NCI-H510A (cell line): ENCODE measurements at regions not wholly inside any gene's neighbourhood (a gene's known extent, or its start where the extent isn't known, plus 50 kb on each side); places are given as distances from the start of the nearest gene placed in this dataset.

Experiments
- DNase-seq: peaks from one replicate; lab custom pipeline; 2025; lab: John Stamatoyannopoulos, UW

DNA sequence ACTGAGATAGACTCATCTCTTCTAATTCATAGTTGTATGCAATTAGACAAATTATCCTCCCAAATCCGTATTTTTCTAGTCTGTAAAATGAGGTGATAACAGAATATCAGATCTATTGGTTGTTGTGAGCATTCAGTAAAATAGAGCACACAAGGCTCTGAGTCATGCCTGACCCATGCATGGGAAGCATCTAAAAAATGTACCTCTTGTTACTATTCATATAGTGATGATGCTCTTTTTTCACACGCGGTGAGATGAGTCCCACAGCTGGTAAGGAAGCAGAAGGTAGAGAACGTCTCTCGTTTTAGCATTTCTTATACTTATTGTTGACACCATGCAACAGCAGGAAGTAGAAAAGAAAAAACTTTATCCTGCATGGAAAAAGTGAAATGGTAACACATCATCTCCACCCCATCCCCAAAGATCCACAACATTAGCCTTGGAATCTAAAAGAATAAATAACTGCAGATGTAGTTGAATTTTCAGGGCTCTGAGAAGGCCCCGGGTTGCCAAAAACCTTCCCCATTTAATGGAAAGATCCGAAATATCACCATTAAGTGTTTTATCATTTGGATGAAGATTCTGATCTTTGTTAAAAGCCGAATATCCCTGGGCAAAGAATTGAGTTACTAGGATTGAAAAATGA lies 215.6 kb downstream of the TMEM114 start:
- no peak for DNase-seq

DNA sequence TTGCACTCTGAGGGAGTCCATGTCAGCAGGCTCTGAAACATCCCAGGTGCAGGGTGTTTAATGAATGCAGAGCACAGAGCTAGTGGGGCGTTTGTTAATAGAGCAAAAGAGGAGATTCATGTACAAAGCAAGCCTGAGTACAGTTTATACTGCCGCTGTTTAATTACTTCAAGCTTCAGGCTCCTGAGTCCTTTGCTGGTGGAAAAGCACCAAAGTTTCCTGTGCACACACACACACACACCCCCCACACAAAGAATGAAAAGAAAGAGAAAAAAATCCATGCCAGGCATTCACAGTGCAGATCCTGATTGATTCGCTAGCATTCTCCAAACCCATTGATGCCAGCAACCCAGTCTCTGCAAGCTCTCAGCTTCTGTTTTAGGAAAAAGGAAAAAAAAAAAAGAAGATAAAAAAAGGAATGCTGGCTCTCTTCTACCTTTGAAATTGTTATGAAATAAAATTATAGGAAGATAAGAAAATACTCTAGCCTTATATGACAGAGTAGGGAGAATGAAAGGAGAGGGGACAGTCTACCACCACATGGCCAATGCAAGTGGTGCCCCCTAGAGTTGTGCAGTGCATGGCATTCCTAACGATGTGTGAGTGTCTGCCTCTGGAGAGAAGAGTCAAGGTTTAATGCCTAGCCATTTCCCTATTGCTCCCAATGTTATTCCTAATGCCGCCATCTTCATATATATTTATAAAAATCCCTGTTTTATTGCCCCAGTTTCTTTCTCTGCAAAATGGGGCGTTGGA lies 216.5 kb downstream of the TMEM114 start:
- DNase-seq = no peak

DNA sequence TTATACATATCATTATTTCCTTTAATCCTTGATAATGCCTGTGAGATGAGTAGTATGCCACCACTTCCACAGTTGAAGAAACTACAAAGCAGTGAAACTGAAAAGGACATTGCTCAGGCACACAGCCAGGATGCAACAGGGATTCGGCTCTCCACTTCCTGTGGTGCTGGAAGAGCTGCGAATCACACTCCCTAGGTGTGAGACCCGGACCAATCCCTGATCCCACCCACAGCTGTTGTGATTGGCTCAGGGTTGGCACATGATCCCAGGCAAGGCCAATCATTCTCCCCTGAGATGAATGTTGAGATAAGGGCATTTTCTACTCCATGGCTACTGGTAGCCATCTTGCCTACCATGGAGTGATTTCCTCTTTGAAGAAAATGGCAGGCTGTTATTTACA lies 218.2 kb downstream of the TMEM114 start:
- no peak for DNase-seq

DNA sequence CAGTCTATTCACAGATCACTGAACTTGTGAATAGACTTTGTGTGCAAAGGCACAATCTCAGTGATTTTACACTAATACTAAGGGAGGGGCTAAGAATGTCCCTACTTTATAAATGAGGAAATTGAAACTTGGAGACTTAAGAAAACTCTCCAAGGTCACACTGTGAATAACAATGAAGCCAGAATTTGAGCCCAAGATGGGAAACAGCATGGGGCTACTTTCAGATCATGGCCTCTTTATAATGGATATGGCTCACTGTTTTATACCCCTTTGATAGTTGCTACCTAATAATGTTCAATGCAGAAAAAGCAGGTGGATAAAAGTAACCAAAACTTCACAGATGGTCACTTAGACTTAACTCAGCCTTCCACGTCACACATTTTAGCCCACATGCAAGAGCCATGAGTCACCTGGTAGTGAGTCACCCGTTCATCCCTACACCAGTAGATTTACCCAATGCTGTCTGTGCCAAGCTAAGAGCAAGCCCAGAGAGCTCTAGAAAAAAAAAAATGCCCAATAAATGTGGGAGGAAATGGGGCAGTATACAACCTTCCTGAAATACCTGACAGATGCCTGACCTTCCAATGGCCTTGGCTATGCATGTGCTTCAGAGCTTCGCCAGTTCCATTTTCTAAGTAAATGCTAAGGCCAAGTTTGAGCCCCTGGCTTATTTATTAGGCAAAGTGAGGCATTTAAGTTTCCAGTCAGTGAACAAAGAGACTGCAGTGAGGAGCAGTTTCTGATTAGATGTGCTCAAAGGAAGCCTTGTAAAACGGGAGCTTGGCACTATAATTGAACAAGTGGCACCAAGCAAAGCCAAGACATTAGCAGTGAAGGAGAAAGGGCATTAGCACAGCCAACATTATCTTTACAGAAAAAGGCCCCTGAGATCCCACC lies 219.7 kb downstream of the TMEM114 start:
- no peak for DNase-seq

DNA sequence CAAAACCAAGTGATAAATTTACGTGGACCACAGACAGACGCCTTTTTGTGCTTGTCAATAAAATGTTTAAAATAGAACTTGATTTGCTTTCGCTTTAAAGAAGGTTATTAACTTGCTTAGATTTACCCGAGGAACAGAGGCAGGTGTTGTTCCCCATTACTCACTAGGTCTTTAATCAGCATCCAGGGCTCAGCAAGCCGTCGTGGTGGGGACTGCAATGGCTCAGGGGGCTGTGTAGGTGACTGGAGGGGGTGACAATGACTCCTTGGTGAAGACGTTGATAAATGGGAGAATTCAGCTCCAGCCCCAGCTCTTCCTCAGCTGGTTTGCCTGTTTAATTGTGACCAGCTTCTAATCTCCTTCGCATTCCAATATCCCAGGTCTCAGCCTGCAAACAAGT lies 231.4 kb downstream of the TMEM114 start:
- DNase-seq = no peak

DNA sequence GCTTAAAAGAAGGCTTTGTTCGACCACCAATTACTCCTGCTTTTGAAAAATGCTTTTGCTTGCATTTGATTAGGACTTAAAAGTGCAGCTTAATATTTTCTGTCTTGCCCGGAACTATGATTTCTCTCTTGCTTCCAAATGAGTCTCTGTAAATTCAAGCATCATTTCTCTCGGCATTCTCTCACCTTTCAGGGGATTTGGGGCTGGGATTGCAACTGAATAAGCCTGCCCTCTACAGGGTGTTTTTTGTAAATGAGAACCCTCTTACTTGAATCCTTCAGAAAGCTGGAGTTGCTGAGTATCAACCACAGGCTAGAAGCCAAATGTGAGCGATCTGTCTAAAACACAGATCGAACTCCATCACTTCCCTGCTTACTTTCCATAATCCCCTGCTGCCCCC lies 234.6 kb downstream of the TMEM114 start:
- DNase-seq = no peak

DNA sequence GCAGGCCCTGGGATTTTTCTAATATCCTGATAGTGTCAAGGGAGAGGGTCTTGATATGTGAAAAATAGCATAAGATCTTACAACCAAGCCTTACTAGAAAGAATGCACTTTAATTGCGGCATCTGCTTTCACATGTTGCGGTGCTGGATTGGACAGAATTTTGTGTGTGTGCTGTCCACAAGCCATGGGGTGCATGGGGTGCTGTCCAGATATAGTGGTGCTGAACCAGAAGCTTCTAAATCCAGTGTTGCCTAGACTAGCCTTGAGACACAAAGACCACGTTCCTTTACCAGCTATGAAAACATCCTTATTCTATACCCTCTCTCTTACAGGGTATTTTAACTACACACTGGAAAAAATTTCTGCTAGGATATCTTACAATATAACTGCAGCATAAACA lies 244.0 kb downstream of the TMEM114 start:
- DNase-seq = no peak

DNA sequence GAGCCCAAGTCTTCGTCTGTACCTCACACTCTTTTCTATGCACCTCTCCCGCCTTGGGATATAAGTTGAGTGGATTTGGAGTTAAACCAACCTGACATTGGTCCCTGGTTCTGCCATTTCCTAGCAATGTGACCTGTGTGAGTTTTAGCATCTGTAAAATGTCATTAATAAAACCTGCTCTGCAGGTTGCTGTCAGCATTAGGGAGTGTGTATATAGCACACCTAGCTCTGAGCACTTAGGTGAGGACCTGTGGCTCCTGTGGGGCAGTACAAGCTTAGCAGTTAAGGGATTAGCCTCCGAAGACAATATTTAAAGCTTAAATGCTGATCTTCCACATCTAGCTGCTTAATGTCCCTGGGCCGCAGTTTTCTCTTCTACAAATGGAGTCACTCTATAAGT lies 248.0 kb downstream of the TMEM114 start:
- DNase-seq = no peak

DNA sequence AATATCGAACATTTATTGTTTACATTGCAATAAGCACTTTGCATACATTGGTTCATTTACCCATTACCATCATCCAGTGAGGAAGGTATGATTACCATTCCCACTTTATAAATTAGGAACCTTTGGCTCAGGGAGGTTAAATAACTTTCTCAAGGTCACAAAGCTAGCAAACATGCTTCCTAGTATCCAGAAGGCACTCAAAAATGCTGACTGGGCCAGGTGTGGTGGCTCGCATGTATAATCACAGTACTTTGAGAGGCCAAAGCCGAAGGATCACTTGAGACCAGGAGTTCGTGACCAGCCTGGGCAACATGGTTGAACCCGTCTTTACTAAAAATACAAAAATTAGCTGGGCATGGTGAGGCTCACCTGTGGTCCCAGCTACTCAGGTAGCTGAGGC lies 259.6 kb downstream of the TMEM114 start:
- no peak for DNase-seq

DNA sequence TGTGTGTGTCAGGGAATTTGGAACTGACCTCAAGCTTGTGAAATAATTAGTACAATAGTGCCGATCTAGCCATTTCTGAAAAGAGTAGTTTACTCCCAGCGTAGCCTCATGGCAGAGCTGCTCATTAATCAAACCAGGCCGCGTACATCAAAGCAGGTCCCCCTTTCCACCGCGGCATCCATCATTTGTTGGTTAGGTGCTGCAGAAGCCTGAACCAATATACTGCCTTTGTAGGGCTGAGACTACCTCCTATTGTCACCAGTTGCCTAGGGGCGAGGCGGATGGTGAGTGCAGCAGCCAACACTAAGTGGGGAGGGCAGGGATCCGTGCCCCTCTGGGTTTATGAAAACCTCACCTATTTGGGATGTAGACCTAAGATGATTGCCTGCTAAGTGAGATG lies 264.1 kb downstream of the TMEM114 start:
- no peak for DNase-seq

DNA sequence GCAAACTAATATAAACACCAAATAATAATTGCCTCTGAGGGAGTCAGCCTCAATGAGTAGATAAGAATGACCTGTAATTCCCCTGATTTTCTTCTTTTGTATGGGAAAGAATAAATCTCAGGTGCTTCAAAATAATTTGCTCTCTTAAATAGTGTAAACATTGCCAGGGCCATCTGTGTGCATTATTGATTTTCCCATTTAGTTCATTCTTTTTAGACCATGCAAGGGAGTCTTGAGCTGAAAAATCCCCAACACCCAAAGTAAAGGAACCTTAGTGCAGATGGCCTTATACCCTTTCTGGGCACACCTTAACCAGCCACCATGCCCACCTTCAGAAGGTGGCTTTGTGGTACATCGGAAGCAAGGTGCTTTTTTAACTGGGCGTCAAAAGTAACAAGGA lies 267.2 kb downstream of the TMEM114 start:
- DNase-seq = no peak

DNA sequence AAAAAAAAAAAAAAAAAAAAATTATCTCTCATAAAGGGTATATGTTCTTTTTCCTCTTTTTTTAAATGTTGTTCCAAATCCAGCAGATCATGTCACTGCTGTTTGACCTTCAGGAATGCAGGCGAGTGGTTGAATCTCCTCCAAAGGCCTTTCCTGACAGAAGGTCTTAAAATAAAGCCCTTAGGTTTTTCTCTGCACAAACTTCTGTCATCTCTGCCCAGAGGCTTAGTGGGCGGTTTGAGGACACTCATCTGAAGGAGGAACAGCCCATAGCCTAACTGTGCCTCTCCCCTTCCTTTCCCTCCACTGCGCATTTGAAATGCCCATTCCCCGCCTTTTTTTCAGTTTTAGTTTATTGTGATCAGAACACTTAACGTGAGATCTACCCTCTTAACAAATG lies 270.2 kb downstream of the TMEM114 start:
- DNase-seq = no peak

DNA sequence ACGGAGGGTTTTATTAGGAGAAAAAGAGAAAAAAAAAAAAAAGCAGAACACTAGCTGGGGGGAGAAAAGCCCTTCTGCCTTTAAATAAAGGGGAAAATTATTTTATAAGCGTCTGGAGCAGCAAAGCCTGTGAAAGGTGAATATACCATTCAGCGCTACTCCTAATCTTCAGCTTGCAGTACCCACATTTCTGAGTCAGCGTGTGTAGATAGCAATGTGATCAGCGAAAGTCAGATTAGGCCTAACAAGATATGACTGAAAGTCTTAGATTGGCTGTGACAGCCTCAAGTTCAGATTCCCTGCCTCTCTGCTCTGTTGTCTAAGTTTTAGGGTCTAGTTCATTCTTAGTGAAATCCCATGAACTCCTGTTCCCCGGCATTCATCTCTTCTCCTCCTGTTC lies 279.5 kb downstream of the TMEM114 start:
- DNase-seq = no peak

DNA sequence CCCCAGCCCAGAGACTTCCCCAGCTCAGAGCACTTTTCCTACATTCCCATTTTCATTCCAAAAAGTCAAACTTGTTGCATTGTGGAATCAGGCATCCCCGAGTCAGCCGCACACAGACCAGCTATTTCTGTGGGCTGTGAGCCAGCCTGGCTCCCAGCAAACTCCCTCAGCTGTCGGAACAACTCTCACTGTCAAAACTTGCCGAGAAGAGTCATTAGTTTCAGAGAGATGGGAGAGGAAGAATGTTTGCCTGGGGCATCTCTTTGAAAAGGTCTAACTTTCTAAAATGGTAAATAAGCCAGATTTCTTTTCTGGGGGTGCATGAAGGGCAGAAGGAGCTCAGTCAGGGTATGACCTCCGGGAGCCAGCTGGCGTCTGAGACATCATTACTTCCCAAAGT lies 280.0 kb downstream of the TMEM114 start:
- DNase-seq = no peak

DNA sequence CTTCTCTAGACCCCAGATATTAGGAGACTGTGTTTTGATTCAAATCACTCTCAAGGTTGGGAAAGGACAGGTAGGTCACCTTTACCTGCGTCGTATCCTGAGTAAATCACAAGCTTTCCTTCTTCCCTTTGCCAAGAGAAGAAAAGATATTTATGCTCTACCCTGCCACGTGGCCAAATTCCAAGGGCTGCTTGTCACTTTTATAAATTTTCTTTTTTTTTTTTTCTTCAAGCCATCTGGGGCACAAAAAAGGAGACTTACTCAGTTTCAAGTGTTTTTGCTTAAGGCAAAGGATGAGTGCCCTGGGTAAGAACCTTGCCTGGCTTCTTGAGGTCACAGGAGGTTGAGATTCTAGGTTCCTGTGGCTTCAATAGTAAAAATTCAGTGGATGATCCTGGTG lies 285.1 kb downstream of the TMEM114 start:
- no peak for DNase-seq

DNA sequence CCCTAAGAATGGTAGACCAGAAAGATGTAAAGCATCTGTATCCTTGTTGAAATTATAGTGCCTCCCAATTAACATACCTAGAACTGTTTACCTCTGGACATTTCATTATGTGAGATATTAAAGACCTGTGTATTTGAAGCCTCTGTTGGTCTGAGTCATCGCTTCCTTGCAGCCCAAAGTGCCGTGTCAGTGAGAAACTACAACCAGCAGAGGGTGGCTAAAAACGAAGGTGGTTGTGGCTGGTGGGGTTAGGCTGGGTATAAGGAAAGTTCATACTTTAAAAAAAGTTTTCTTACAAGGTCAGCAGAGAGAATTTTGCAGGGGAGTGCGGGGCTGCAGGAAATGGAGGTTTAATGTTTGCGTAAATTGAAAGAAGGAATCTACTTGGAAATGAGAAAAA lies 290.7 kb downstream of the TMEM114 start:
- no peak for DNase-seq

DNA sequence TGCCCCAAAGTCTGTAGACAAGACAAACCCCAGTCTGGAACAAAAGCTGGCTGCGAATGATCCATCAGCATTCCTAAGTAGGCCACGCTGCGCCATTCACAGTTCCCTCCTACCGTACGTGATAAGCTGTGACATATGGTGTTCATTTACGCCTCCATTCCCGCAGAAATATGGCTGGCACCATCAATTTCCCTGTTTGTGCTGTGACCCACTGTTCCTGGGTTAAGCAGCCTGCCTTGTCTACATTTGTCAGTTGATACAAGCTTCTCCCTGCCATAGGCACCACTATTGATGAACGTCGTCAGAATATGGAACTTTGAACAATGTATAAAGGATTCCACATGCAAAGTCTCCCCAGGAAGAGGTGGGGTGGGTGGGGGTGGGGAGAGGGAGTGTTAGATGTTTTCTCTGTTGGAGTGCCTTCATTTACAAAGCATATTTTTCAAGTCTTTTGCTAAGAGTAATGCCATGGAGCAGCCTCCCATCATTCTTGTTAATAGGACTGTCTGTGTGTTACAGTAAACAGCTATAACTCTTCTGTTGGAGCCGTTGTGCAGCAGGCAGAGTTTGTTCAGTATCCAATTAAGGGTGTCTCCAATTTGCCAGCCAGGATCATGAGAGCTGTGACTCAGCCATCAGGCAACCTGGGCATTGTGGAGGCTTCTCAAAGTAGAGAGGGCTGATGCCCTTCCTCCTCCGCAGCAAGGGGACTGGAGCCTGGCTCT lies 294.6 kb downstream of the TMEM114 start:
- DNase-seq = no peak

DNA sequence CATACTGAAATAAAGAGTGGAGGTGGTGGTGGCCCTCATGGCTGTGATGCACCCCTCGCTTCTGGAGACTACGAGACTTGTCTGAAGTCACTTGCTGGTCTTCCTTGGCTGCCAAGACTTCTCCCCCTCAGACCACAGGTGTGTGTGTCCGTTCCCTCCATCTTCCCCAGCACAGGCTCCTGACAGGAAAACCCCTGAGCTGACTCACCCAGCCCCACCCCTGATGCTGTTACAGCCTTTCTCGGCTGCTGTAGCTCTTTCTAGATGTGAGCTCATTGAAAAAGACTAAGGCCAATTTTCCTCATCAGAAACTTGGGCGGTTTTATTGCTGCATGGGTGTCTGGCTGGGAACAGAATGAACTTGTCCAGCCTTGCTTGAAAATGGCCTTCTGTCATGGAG lies 296.9 kb downstream of the TMEM114 start:
- no peak for DNase-seq

DNA sequence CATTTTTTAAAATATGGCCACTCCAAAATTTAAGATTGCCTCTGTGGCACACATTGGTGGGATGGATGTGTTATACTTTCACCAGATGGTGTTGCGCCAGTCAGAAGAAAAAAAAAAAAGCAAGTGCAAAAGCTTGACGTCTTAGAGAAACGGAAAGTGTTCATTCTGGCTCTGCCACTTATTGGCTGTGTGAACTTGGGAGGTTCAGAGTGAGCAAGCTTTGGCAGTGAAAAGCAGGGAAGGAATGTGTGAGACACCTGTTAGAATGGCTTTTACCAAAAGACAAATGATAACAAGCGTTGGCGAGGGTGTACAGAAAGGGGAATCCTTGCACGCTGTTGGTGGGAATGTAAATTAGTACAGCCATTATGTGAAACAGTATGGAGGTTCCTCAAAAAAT lies 298.0 kb downstream of the TMEM114 start:
- DNase-seq = no peak

DNA sequence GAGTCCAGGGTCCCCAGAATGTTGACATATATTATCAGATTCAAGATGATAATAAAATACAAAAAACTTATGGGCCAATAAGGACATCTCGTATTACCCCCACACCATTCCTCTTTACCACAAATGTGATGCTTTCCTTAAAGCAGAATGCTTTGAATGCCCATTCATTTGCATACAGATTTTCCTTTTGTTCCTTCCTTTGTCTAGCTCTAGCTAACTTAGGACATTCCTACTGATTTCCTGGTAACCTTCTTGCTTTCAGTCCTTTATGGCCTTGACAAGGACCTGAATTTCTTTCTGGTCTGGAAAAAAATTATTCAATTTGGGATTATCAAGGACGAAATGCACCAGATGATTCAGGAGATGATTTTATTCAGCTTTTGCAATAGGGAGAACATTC lies 304.0 kb downstream of the TMEM114 start:
- no peak for DNase-seq

DNA sequence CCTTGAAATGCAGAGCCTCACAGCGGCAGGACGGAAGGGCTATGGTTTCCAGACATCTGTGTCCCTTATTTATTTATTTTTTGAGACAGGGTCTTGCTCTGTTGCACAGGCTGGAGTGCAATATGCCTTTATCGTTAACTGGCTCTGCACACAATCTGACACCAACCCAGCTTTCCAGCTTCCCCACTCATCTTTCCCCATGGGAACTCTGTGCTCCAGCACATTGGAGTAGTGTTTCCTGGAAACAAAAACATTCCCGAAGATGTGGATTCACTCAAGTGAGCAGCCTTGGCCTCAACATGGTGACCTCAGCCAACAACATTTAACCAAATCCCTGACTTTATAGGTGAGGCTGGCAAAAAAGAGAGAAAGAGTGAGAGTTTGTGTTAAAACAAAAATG lies 307.1 kb downstream of the TMEM114 start:
- DNase-seq = no peak

DNA sequence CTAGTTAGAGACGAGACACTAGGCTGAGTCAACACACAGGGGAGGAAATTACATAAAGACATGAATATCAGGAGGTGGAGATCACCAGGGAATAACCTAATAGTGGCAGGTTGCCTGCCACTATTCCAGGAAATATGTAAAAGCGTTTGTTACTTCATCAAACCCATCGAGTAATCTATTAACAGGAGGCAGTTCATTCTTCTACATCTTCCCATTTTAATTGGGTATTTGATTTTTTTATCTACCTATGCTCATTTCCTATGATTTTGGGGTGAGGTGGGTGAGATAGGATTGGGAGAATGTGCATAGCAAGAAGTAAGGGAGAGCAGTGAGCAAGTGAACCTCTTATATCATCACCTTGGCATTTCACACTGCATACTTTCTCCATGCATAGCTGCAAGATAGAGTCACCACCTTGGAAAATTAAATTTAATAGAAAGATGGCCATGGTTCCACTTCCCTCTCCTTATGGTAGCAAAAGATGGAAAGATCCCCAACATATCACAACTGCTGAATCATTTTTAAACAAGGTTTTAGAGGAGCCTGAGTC lies 312.2 kb downstream of the TMEM114 start:
- DNase-seq = no peak
